HL-60/S4 (cell line): ENCODE measurements at regions not wholly inside any gene's neighbourhood (a gene's known extent, or its start where the extent isn't known, plus 50 kb on each side); places are given as distances from the start of the nearest gene placed in this dataset.

Experiments used
- in situ Hi-C: fragments of 300-500 bp; cut with MboI; formaldehyde crosslinking; loops from 2 replicates; pipeline ENCODE4 v1.14.3; 2022; ENCODE audit warnings: low sequenced_read_pairs

DNA sequence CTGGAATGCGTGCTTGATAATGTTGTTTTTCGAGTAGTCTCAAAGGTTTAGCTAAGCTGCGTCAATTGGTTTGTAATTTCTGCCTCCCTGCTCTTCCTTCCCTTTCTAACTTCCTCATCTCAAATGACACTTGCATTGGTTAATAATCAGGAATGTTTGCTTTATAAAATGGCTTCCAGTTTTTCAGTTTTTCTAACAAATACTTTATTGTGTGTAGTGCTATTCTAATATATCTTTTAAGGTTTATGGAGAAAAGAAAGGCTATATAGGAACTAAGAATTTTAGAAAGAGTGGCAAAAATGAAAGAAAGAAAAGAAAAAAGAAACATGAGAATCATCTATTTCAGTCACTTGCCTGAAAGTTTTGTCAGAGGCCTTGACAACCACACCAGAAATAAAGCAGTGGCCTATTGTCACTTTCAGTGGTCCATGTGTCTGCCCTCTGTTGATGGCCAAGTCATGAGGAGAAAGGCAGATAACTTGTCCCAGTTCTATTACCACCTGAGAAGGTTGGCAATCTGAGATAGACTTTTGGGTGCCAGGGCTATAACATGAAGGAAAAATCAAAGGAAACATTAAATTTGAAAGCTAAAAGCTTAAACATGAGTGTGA is 221.9 kb upstream of the KITLG start:
- in situ Hi-C loops: no loop called here

- in situ Hi-C loops: no loop called here
These were observed 221.2 kb upstream of the KITLG start for GRCh38 chr12:88801227-88802095.

DNA sequence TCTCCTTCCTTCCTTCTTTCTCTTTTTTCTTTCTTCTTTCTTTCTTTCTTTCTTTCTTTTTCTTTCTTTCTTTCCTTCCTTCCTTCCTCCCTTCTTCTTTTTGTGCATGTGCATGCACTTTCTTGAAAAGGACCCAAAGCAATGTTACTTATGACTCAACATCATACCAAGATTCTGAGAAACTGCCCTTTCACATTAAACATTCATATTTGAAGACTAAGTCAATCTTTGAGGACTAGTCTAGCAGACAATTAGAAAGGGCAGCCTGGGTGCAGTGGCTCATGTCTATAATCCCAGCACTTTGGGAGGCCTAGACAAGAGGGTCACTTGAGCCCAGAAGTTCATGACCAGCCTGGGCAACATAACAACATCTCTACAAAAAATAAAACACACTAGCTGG is 212.8 kb upstream of the KITLG start:
- in situ Hi-C loops: no loop called here

- in situ Hi-C loops: no loop called here
These were observed 210.0 kb upstream of the KITLG start for GRCh38 chr12:88790231-88790630.

DNA sequence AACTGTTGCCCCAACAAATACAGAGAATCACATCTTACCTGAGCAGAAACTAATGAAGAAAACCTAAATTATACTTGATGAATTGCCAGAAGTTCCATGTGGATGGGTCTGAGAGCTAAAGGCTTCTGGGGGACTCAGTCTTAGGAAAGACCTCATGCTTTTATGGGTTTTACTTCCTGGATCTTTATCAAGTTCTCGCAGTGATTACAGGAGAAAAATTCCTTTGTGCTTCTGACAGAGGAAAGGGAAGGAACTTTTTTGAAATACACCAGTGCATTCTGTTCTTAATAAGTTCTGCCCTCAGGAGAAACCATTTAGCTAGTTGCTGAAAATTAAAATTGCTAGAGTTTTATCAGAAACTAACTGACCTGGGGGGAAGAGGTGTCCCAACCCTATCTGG is 203.9 kb upstream of the KITLG start:
- in situ Hi-C loops: no loop called here

DNA sequence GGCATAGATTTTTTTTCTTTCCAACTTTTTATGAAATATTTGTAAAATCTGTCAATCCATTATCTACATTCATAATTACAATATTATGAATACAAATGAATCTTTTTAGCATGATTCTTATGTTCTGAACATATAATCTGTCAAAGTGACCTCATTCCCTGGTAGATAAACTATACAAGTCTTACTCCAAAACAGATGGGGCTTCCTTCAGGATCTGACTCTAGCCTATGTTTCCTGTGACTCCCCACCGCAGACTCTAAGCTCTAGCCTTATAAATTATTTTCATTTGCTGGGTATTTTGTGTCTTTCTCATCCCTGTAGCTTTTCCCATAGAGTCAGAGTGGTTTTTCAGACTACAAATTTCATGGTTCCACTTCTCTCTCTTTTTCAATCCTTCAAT is 202.1 kb upstream of the KITLG start:
- in situ Hi-C loops: no loop called here

- in situ Hi-C loops: no loop called here
These were observed 201.6 kb upstream of the KITLG start for GRCh38 chr12:88781909-88782308.

- in situ Hi-C loops: no loop called here
These were observed 197.8 kb upstream of the KITLG start for GRCh38 chr12:88778064-88778463.

DNA sequence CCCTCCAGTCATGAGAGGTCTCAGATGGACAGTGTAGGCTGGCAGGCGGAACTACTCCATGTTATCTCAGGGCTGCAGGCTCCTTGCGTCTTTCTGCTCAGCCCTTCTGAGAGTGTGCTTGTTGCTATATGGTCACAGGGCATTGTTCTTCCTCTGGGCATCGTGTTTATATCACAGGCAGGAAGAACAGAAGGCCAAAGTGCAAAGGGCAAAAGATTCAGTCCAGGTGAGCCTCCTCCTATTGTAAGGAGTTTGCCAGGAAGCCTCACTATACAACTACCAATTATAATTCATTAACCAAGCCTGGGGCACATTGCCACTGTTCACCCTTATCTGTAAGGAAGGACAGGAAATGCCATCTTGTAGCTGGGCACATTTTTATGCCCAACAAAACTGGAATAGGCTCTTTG is 195.5 kb upstream of the KITLG start:
- in situ Hi-C loops: no loop called here

DNA sequence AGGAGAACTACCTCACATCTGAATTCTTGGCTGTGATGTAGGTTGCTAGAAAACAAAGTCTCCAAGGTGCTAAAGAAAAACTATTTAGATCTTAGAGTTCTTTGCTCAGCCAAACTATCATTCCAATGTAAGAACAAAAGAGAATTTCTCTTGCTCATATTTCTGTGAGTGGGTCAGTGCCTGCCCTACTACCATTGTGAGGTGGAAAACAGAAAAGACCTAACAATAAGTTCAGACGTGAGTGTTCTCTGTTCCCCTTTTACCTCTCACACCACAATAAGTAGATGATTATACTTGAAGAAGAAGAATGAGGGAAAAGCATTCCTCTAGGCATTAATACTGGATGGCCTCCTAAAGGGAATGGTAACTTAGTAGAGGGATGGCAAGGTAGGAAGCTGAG is 187.4 kb upstream of the KITLG start:
- in situ Hi-C loops: no loop called here

GRCh38 chr12:88764781-88765480 is 184.7 kb upstream of the KITLG start:
- in situ Hi-C loops: no loop called here

DNA sequence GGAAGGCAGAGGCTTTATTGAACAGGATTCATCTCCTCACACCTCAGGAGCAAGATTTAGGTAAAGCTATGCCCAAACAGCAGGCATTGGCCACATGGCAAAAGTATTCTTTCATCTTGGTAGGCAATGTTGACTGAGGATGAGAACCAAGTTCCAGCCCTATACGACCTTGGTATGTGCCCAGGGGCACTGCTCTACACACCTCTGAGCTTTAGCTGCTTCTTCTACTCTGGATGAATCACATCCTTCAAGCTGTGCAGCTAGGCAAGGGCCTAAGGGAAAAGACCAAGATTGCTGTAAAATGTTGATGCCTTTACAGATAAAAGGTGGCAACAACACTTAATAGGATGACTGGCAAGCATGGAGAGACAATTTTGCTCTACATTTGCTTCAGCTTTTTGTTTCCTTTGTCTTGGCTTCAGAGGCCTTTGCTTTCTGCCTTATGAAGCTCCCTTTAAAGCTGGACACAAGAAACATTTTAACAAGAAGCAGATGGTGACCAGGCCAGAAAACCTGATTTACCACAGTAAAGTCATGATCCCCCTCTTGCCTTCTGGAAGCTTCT is 183.3 kb upstream of the KITLG start:
- in situ Hi-C loops: no loop called here

- in situ Hi-C loops: no loop called here
These were observed 177.9 kb upstream of the KITLG start for GRCh38 chr12:88758176-88758575.

- in situ Hi-C loops: no loop called here
These were observed 176.6 kb upstream of the KITLG start for GRCh38 chr12:88756917-88757316.

DNA sequence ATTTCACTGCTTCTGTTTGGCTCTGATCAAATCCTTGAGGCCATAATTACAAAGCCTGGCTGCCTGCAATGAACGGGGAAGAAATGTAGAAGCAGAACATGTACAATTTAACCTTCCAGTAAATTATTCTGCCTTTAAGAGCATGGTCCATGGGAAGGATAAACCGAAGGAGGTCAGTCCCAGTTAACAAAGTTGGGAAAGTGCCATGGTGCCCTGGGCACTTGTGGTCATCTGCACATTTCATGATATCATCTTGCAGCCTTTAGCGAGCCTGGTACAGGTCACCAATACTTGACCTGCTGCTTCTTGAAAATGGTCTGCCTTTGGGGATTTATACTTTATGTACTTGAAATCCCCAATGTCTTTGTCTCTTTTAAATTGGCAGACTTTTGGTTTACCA is 175.9 kb upstream of the KITLG start:
- in situ Hi-C loops: no loop called here

- in situ Hi-C loops: no loop called here
These were observed 173.4 kb upstream of the KITLG start for GRCh38 chr12:88753707-88754106.

DNA sequence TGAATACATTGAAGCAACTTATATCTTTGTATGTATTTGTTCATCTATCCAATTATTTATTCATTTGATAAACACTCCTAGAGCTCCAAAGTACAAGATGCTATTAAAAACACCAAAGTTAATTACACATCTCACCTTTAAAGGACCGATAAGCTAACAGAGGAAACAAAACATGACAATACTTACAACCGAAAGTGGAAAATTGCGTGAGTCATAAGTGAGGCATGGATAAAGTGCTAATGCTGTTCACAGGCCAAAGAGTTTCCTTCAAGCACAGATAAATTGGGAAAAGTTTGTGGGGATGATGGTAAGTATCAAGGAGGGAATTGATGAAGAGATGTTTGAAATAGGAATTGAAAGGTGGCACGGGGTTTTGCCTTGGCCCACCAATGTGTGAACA is 172.8 kb upstream of the KITLG start:
- in situ Hi-C loops: no loop called here

DNA sequence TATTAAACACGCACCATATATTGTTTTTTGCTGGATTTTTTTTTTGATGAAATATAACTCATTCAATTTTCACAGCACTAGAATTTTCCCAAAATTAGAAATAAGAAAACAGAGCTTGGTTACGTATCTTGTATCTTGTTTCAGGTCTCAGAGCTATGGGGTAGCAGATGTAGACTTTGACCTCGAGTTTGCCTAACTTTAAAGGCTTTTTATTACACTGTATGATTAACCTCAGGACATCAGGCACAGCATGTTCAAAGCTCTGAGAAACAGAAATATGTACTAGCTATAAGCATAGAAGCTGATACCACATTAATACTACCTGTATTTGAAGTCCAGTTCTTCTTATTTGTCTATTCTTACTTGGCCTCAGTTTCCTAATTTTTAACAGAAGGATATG is 171.9 kb upstream of the KITLG start:
- in situ Hi-C loops: no loop called here

- in situ Hi-C loops: no loop called here
These were observed 170.7 kb upstream of the KITLG start for GRCh38 chr12:88750867-88751543.

DNA sequence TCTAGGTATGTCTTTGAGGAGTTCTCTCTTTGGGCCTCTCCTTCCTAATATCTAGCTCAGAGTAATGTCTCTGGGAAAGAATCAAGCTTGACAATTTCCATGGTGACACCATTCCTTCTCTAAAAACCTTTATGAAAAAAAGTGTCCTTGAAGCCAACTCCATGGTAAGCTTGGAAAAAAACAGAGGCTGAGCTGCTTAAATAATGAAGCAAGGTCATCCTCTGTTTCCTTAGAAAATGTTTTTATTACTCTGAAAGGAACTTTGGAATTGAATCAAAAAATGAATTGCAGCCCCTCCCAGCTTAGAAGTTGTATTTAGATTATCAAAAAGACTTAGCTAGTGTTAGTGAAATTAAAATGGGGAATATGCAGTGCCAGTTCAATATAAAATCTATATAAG is 166.1 kb upstream of the KITLG start:
- in situ Hi-C loops: no loop called here
